DMS53 treated with DMSO at 0.1 percent for 48 hours (cell line): ENCODE measurements at regions not wholly inside any gene's neighbourhood (a gene's known extent, or its start where the extent isn't known, plus 50 kb on each side); places are given as distances from the start of the nearest gene placed in this dataset.

Experiments used
- DNase-seq: peaks from one replicate; lab custom pipeline; 2025; ENCODE audit not compliant: unreplicated experiment; lab: John Stamatoyannopoulos, UW

GRCh38 chr3:115518100-115518852, 105.0 kb upstream of the GAP43 start:
- DNase-seq = no peak

DNA sequence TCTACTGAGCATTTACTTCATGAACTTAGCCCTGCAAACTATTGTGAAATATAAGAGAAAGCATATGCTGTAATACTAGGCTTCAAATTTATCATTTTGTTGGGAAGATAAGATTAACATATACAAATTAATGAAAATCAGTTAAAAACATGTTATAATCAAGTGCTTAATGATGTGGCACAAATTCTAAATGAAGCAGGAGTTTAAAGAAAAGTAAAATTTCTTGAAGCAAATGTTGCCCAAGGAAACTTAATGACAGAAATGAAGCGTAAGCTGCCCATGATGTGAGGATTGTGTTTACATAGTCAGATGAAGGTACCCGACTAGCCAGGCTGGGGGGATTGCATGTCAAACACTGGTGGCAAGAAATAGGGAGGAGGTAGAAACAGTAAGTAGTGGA, 103.1 kb upstream of the GAP43 start:
- DNase-seq = no peak

DNA sequence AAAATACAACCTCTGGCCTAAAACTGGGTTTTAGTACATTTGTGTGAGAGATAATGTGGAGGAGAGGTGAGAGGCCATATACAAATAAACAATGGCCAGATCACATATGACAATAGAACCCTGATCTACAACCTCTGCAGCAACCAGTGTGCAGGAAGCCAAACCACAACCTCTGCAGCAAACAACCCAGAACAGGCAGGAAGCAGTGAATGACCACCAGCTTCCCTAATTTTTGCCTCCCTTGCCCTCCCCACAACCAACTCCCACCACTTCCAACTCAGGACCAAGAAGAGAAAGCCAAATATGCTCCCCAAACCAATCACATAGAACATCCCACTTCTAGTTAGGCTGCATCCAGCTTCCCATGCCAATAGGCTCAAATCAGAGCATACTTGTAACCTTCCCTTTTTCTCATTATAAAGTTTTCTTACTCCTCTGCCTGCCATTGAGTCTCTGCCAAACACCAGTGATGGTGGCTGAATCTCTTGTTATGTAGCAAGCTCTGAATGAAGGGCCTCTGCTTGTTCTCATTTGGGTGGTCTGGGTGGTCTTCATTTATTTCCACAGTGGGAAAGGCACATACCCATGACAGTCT, 102.6 kb upstream of the GAP43 start:
- DNase-seq = no peak

- DNase-seq = no peak
Observed at GRCh38 chr3:115523458-115523857, 99.9 kb upstream of the GAP43 start.

GRCh38 chr3:115524549-115524948, 98.8 kb upstream of the GAP43 start:
- DNase-seq = no peak

DNA sequence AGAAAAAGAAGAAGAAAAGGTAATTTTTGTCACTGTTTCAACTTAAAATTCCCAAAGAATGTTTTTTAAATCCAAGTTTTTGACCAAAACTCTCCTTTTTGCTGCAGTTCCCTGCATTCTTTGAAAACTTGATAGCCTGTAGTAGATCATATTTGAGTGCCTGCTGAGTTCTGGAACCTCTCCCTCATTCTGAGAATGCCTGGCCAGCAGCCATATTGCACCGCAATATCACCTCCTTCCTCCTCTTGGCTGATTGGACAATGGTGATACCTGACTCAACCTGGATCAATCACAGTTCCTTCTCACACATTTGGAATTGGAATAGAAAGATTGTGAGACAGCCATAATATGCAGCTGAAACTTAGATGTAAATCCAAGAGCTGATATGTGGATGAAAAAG, 97.6 kb upstream of the GAP43 start:
- no peak for DNase-seq

- DNase-seq = no peak
Observed at GRCh38 chr3:115533218-115533617, 90.1 kb upstream of the GAP43 start.

DNA sequence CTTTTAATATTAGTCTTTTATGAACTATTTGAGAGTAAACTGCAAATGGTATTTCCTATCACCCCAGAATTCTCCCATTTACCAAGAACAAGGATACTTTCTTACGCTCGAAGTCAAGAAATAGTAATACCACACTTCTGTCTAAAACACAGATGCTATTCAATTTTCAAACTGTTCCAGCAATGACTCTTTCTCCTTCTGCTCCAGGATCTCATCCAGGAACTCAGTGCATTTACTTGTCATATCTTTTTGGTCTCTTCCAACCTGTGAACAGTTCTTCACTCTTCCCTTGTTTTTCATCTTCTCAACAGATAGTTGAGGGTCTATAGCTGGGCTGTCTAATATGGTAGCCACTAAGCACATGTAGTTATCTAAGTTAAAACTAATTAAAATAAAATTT, 87.1 kb upstream of the GAP43 start:
- no peak for DNase-seq

DNA sequence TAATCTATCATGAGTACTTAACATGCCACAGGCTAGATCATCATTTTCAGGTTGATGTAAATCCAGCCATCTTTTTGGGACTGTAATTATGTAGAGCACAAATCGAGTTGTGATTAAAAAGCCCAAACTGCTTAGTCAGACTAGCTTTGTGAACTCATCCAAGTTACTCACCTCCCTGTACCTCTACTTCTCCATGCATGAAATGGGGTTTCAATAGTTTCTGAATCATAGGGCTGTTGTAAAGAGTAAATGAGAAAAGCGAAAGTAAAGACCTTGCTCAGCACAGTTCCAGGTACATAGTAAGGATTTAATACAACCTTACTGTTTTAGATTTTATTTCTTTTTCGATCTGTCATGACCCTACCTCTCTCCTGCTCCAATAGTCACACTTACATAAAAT, 85.6 kb upstream of the GAP43 start:
- DNase-seq = no peak

- no peak for DNase-seq
Observed at GRCh38 chr3:115547207-115547606, 76.1 kb upstream of the GAP43 start.

DNA sequence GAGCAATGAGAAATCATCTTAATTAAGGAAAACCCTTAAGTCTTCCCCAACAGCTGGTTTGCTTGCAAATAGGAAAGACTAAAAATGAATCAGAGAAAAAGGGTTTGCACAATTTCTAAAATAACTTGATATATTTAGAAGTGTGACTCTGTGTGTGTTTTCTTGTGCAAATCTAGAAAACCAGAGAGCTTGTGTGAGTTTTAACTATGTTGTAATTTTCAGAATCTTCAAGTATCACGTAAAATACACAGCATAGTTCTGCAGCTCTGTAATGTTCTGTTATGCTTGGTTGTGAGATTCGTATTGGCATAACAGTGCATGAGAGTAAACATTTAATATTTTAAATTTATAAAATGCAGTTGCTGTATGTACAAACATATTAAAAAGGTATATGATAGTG, 74.7 kb upstream of the GAP43 start:
- DNase-seq = no peak

GRCh38 chr3:115549071-115549470, 74.2 kb upstream of the GAP43 start:
- no peak for DNase-seq

- DNase-seq = no peak
Observed at GRCh38 chr3:115550285-115550761, 73.0 kb upstream of the GAP43 start.

DNA sequence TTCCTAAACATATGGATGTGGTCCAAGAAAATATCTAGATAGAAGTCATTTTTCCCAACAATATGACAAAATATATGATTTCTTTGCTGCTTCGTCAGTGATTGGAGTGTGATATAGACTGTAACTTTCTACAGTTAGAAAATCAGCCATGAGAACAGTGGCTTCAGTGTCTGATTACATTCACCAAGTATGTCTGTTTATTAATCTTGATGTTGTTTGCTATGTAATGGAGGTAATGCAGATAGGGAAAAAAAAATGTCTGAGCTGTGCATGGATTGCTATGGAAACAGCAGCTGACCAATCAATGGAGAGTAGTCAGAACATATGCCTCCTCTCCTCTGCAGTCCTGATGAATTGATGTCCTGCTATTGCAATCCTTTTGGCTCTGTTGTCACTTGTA, 72.3 kb upstream of the GAP43 start:
- no peak for DNase-seq

DNA sequence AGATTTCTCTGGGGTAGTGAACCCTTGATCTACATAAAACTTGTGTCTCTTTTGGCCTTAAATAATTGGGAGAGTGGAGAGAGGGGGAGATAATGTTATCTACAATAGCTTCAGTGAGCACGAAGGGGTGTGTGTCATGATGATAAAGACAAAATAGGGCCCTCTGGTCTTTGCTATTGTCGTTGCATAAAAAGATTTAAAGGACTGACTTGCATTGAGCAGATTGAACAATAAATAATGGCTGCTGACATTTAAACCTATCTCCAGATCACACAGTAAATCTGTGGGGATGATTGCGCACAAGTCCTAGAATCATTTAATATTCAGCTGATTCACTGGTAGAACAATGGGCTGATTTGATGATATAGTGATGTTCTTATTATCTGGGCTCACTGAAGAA, 71.3 kb upstream of the GAP43 start:
- DNase-seq = no peak

DNA sequence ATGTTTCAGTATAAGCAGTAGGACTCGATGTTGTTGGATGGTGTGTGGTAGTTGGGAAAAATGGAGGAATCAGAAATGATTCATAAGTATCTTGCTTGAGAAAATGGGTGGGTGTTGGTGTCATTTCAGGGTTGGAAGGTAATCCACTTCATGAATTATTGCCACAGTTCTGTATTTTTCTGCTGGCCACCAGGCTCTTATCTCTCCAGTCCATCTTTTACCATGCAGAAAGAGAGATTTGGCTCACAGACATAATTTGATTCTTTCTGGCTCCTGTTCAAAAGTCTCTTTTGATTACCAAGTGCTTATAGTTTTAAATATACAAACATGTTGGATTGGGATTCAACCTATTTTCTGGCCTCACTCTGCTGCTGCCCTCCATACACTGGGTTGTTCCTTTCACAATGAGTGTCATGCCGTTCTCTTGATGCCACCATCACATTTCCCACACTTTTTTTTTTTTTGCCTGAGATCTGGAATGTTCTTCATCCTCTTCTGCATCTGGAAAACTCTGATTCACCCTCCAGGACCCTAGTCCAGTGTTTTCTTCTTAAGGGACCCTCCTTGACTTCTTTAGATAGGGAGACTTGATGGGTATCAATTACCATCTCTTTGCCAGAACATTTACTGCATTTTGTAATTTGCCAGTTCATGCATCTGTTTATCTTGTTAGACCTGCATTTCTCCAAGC, 69.4 kb upstream of the GAP43 start:
- DNase-seq = no peak

GRCh38 chr3:115554487-115554807, 68.9 kb upstream of the GAP43 start:
- DNase-seq = no peak

DNA sequence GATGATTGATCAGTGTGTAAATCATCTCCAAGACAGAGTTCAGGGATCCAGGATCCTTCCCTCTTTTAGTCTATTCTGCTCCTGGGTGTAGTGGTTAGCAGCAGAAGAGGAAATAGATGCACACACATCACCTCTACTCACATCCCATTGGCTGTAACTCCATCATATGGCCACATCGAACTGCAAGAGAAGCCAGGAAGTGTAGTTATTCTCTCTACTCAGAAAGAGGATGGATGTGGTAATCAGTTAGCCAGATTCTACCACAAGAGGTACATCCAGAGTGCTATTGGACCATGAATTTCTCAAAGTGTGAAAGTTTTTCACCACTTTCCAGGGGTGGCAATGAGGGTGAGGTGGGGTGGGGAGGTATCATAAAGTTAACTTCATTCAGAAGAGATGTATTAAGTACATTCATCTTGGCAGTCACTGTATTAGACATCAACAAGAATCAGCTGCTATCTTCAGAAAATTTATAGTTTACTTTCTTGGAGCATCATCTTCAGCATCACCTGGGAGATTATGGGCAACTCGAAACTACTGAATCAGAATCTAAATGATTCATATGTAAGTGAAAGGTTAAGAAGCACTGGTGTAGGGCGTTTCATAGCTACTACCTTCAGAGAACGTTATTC, 60.6 kb upstream of the GAP43 start:
- DNase-seq = no peak

- no peak for DNase-seq
Observed at GRCh38 chr3:115563984-115564383, 59.3 kb upstream of the GAP43 start.

DNA sequence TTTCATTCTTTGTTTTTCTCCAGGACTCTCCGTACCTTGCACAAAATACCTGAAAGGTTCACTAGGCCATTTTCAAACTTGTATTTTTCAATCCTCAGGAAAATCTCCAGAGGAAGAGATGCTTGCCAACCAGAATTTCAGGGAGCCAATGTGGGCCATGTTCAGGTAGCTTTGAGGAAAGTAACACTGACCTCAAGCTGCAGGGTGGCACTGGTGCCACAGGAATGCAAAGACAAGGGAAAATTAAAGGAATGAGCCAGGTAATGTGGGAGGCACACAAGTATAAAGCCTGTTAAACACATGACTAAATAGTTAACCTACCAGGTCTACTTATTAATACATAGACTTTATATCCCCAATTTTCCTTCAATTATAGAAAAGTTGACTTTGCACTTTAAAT, 51.9 kb upstream of the GAP43 start:
- no peak for DNase-seq
